Calu3 (cell line): ENCODE measurements at regions not wholly inside any gene's neighbourhood (a gene's known extent, or its start where the extent isn't known, plus 50 kb on each side); places are given as distances from the start of the nearest gene placed in this dataset.

Source experiments
- BruUV-seq: library from RNA; stranded (reverse); fragments of 400-500 nt; replicated peaks from 2 replicates; lab custom pipeline; 2021; lab: Mats Ljungman, UMichigan
- CTCF ChIA-PET: fragments of 300-600 bp; sonication (Branson Sonifier 250); formaldehyde crosslinking; loops from one replicate; lab custom pipeline; 2022; ENCODE audit warnings: antibody characterized with exemption; lab: Charles Lee
- DNase-seq: peaks from one replicate; pipeline ENCODE4 v3.0.0; 2022
- H3K27ac Mint-ChIP-seq: one replicate; pipeline ENCODE4 v1.8.0; 2022; ENCODE audit warnings: mixed read lengths; ENCODE audit not compliant: unreplicated experiment
- H3K27me3 Mint-ChIP-seq: one replicate; pipeline ENCODE4 v1.8.0; 2022; ENCODE audit warnings: mixed read lengths; ENCODE audit not compliant: unreplicated experiment
- H3K36me3 Mint-ChIP-seq: one replicate; pipeline ENCODE4 v1.8.0; 2022; ENCODE audit warnings: mild to moderate bottlenecking, moderate library complexity, mixed read lengths; ENCODE audit not compliant: insufficient read depth, unreplicated experiment
- H3K4me1 Mint-ChIP-seq: one replicate; pipeline ENCODE4 v1.8.0; 2022; ENCODE audit warnings: mild to moderate bottlenecking, low read depth, mixed read lengths; ENCODE audit not compliant: unreplicated experiment
- H3K4me3 Mint-ChIP-seq: one replicate; pipeline ENCODE4 v1.8.0; 2022; ENCODE audit warnings: mild to moderate bottlenecking, low read depth, moderate library complexity, mixed read lengths; ENCODE audit not compliant: unreplicated experiment
- H3K9me3 Mint-ChIP-seq: one replicate; pipeline ENCODE4 v1.8.0; 2022; ENCODE audit warnings: low read depth, mixed read lengths; ENCODE audit not compliant: unreplicated experiment
- intact Hi-C: fragments of 100-400 bp; cut with micrococcal nuclease; formaldehyde crosslinking; loops from one replicate; pipeline ENCODE4 v1.10.0; 2022; ENCODE audit not compliant: unreplicated experiment
- TF ChIP-seq, protein P1 (sequence below): fragments of 200-600 bp; IDR thresholded peaks from one replicate; pipeline ENCODE4 v1.8.0; 2022; ENCODE audit warnings: antibody characterized with exemption; ENCODE audit not compliant: unreplicated experiment

DNA sequence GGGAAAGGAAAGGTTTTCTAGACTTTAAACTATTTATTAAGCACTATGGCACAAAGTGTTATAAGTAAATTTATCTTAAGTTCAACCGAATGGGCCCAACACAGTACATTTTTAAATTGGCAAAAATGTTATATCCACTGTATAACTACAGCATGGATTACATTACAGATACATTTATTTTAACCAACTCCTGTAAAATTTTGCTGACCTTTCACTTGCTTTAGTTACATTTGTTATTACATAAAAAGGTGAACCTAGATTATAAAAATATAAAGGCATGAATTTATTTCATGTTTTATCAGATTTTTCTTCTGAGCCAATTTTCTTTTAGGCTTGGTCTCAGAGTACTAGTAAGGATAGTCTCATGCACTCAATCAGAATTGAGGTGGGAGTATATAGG lies 221.9 kb upstream of the GBE1 start:
- no peaks in the 10 kb centered on the region for H3K27me3 Mint-ChIP-seq
- BruUV-seq = no TSS peak

DNA sequence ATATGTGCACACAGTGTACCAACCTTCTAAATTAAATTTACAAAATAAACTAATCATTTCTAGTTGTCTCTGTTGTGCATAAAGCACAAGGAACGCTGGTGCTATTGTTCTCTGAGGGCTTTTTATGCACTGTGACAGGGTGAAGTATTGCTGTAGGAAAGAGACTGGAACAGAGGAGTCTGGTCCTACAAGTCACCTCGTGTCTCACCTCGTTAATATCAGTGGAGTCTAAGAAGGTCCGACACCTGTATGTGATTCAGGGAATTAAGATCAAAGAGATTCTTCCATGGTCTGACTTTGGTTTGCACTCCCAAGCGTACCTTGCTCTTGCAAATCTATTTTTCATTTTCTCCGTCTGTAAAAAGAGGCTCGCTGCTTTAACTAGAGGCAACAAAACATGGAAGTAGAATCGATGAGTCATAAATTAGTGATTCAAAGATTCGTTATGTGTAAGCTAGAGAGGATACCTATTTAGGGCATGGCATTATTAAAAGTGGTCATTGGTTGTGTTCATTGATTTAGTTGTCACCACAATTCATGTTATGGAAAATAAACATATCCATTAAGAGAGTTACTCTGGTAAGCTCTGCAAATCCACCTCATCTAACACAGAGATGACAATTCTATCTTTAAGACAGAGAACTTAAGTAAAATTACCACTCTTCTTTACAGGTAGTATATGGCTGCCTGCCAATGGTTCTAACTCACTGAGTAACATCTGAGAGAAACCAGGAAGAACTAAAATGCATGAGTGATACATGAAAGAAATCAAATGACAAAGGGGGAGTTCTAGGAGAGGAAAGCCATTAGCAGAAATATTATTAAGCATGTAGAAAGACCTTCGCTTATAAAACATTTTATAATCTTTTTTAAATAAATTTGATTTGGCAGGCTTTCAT lies 219.4 kb upstream of the GBE1 start:
- H3K27me3 Mint-ChIP-seq = no peaks in the 10 kb centered on the region
- CTCF ChIA-PET = no interaction called here
- H3K4me3 Mint-ChIP-seq = no peak overlapping the region
- no peaks in the 10 kb centered on the region for H3K4me1 Mint-ChIP-seq
- no TSS peak for BruUV-seq
- TF ChIP-seq, protein P1, sequence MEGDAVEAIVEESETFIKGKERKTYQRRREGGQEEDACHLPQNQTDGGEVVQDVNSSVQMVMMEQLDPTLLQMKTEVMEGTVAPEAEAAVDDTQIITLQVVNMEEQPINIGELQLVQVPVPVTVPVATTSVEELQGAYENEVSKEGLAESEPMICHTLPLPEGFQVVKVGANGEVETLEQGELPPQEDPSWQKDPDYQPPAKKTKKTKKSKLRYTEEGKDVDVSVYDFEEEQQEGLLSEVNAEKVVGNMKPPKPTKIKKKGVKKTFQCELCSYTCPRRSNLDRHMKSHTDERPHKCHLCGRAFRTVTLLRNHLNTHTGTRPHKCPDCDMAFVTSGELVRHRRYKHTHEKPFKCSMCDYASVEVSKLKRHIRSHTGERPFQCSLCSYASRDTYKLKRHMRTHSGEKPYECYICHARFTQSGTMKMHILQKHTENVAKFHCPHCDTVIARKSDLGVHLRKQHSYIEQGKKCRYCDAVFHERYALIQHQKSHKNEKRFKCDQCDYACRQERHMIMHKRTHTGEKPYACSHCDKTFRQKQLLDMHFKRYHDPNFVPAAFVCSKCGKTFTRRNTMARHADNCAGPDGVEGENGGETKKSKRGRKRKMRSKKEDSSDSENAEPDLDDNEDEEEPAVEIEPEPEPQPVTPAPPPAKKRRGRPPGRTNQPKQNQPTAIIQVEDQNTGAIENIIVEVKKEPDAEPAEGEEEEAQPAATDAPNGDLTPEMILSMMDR = no peak
- intact Hi-C loops = no loop called here
- no peak for DNase-seq
- no peaks in the 10 kb centered on the region for H3K9me3 Mint-ChIP-seq
- no peaks in the 10 kb centered on the region for H3K36me3 Mint-ChIP-seq
- H3K27ac Mint-ChIP-seq = no peak overlapping the region

More for the DNA sequence above, 221.9 kb upstream of the GBE1 start:
- no peaks in the 10 kb centered on the region for H3K4me1 Mint-ChIP-seq
- DNase-seq = no peak
- H3K27ac Mint-ChIP-seq = no peak overlapping the region
- H3K36me3 Mint-ChIP-seq = no peaks in the 10 kb centered on the region
- intact Hi-C loops = no loop called here
- no peak overlapping the region for H3K4me3 Mint-ChIP-seq
- TF ChIP-seq, protein P1 = no peak
- no peaks in the 10 kb centered on the region for H3K9me3 Mint-ChIP-seq
- CTCF ChIA-PET = no interaction called here

DNA sequence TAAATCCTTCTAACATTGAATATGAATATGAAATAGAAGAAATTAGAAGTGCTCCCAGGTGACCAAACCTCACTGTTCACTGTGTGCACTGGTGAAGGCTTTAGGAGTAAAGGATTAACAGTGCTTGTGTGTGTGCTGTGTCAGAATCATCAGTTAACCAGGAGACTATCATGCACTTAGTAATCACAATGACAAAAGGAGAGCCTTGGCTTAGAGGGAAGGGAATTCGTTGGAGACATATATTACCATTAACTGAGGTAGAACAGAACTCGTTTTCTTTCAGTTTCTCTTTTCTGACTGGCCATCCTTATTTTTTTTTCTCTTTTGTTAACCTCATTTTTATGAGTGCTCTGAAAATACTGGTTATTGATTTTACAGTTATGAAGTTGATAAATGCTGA lies 213.3 kb upstream of the GBE1 start:
- no TSS peak for BruUV-seq
- Mint-ChIP-seq H3K36me3 (no peaks in the 10 kb centered on the region), H3K27me3 (no peaks in the 10 kb centered on the region), H3K27ac (no peak overlapping the region), H3K4me3 (no peak overlapping the region), H3K9me3 (no peaks in the 10 kb centered on the region), H3K4me1 (no peaks in the 10 kb centered on the region)
- no peak for DNase-seq
- TF ChIP-seq, protein P1 = no peak
- CTCF ChIA-PET = no interaction called here
- intact Hi-C loops = no loop called here

DNA sequence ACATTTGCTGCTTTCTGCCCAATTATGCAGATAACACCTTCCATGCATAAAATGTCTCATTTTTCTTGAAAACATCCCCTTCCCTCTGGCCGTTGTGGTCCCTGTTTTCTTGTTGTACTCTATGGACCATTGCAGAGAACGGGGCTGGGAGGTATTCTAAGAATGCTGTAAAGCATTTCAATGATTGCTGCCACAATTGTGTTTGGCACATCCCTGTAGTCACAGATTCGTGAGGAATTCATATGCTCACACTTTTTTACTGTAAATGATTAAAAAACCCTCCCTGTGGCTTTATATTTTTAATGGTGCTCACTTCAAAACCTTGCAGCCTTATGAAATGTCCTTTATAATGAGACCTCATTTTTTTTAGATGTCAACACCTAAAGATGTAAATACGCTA lies 207.2 kb upstream of the GBE1 start:
- H3K27me3 Mint-ChIP-seq = no peaks in the 10 kb centered on the region
- TF ChIP-seq, protein P1 = no peak
- no peaks in the 10 kb centered on the region for H3K4me1 Mint-ChIP-seq
- no peak overlapping the region for H3K4me3 Mint-ChIP-seq
- CTCF ChIA-PET = interaction anchor here (0.7 kb wide), 1 partner anchor 252 kb away, joined by 4 read pairs; no protein-coding TSS in a partner anchor
- DNase-seq = no peak
- no peaks in the 10 kb centered on the region for H3K9me3 Mint-ChIP-seq
- H3K36me3 Mint-ChIP-seq = no peaks in the 10 kb centered on the region
- intact Hi-C loops = no loop called here
- BruUV-seq = no TSS peak
- no peak overlapping the region for H3K27ac Mint-ChIP-seq
